ENCODE measurements at regions not wholly inside any gene's neighbourhood (a gene's known extent, or its start where the extent isn't known, plus 50 kb on each side); places are given as distances from the start of the nearest gene placed in this dataset.
"Not testable (repeated sequence)": the region's sequence is repeated elsewhere in the genome, so short reads cannot be mapped to it uniquely, and the experiment has no call there.

GRCh38 chr13:105846923-105847322 lies 688.5 kb downstream of the EFNB2 start:
- Histone ChIP-seq H3K9me3 (no peaks in the 10 kb centered on the region), H3K27me3 (no peaks in the 10 kb centered on the region), H3K27ac (no peak overlapping the region), H3K4me3 (ENCODE audit: low read depth in 1 of 2, low read length in 1 of 2) (no peak overlapping the region), H3K36me3 (no peaks in the 10 kb centered on the region), H3K4me1 (ENCODE audit: control insufficient read depth in 1 of 2, insufficient read depth in 1 of 2, low read depth in 1 of 2, low read length in 1 of 2) (no peaks in the 10 kb centered on the region)
- TF ChIP-seq CTCF (IDR thresholded peaks at IDR 0.05) = no peak

- no peak for TF ChIP-seq CTCF (IDR thresholded peaks at IDR 0.05)
- Histone ChIP-seq H3K27ac (no peak overlapping the region), H3K4me1 (ENCODE audit: control insufficient read depth in 1 of 2, insufficient read depth in 1 of 2, low read depth in 1 of 2, low read length in 1 of 2) (no peaks in the 10 kb centered on the region), H3K4me3 (ENCODE audit: low read depth in 1 of 2, low read length in 1 of 2) (no peak overlapping the region), H3K36me3 (no peaks in the 10 kb centered on the region), H3K9me3 (no peaks in the 10 kb centered on the region), H3K27me3 (no peaks in the 10 kb centered on the region)
These were observed 694.2 kb downstream of the EFNB2 start for GRCh38 chr13:105841286-105841685.

- Histone ChIP-seq H3K4me3 (ENCODE audit: low read depth in 1 of 2, low read length in 1 of 2) (no peak overlapping the region), H3K9me3 (no peaks in the 10 kb centered on the region)
These were observed 697.2 kb downstream of the EFNB2 start for GRCh38 chr13:105838231-105838630.

GRCh38 chr13:105837295-105837694 lies 698.2 kb downstream of the EFNB2 start:
- not testable (repeated sequence) for H3K36me3 ChIP-seq; H3K9me3 ChIP-seq; H3K27ac ChIP-seq; H3K4me3 ChIP-seq (ENCODE audit: low read depth in 1 of 2, low read length in 1 of 2); H3K27me3 ChIP-seq; H3K4me1 ChIP-seq (ENCODE audit: control insufficient read depth in 1 of 2, insufficient read depth in 1 of 2, low read depth in 1 of 2, low read length in 1 of 2)

More at GRCh38 chr13:105838231-105838630, 697.2 kb downstream of the EFNB2 start:
- no peak for TF ChIP-seq CTCF (IDR thresholded peaks at IDR 0.05)
- no peaks in the 10 kb centered on the region for H3K4me1 ChIP-seq (ENCODE audit: control insufficient read depth in 1 of 2, insufficient read depth in 1 of 2, low read depth in 1 of 2, low read length in 1 of 2)
- H3K36me3 ChIP-seq = no peaks in the 10 kb centered on the region
- no peak overlapping the region for H3K27ac ChIP-seq
- no peaks in the 10 kb centered on the region for H3K27me3 ChIP-seq

GRCh38 chr13:105830821-105831220 lies 704.6 kb downstream of the EFNB2 start:
- no peaks in the 10 kb centered on the region for H3K9me3 ChIP-seq
- no peak for TF ChIP-seq CTCF (IDR thresholded peaks at IDR 0.05)
- no peak overlapping the region for H3K27ac ChIP-seq

GRCh38 chr13:105827111-105827809 lies 708.2 kb downstream of the EFNB2 start:
- Histone ChIP-seq H3K4me1 (ENCODE audit: control insufficient read depth in 1 of 2, insufficient read depth in 1 of 2, low read depth in 1 of 2, low read length in 1 of 2) (no peaks in the 10 kb centered on the region), H3K9me3 (no peaks in the 10 kb centered on the region), H3K27ac (no peak overlapping the region), H3K36me3 (no peaks in the 10 kb centered on the region), H3K27me3 (no peaks in the 10 kb centered on the region), H3K4me3 (ENCODE audit: low read depth in 1 of 2, low read length in 1 of 2) (no peak overlapping the region)
- TF ChIP-seq CTCF (IDR thresholded peaks at IDR 0.05) = no peak

More at GRCh38 chr13:105830821-105831220, 704.6 kb downstream of the EFNB2 start:
- Histone ChIP-seq H3K36me3 (no peaks in the 10 kb centered on the region), H3K4me1 (ENCODE audit: control insufficient read depth in 1 of 2, insufficient read depth in 1 of 2, low read depth in 1 of 2, low read length in 1 of 2) (no peaks in the 10 kb centered on the region), H3K27me3 (no peaks in the 10 kb centered on the region), H3K4me3 (ENCODE audit: low read depth in 1 of 2, low read length in 1 of 2) (no peak overlapping the region)

Measured in neutrophil (primary cell).